NOMO-1 treated with dmso at 0.1 percent for 144 hours (cell line): ENCODE measurements at regions not wholly inside any gene's neighbourhood (a gene's known extent, or its start where the extent isn't known, plus 50 kb on each side); places are given as distances from the start of the nearest gene placed in this dataset.
"Not testable (repeated sequence)": the region's sequence is repeated elsewhere in the genome, so short reads cannot be mapped to it uniquely, and the experiment has no call there.

Experiments
- DNase-seq: peaks from one replicate; lab custom pipeline; 2025; ENCODE audit not compliant: unreplicated experiment; lab: John Stamatoyannopoulos, UW

DNA sequence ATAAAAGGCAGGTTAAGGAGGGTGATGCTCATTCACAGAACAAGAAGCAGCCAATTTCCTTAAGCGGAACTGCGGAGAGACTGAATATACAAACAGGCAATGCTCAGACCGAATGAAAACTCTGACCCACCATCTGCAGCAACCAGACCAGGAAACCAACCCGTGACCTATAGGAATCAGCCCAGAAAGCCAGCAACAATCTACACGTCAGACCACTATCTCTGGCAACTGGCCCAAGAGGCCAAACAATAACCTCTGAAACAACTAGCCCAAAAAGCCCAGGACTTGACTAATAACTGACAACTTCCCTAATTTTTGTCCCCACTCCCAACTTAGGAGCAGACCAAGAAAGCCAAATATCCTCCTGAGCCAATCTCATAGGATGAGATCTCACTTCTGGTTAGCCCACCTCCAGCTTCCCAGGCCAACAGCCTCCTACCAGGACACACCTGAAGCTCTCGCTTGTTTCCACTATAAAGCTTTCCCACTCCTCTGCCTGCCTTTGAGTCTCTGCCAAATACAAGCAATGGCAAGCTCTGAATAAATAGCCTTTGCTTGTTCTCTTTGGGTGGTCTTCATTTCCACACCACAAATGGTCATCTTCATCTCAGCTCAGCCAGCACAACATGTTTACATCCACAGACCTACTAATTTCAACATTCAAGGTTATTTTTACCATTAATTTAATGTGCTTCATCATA lies 168.5 kb downstream of the HSD17B3 start:
- DNase-seq = no peak

DNA sequence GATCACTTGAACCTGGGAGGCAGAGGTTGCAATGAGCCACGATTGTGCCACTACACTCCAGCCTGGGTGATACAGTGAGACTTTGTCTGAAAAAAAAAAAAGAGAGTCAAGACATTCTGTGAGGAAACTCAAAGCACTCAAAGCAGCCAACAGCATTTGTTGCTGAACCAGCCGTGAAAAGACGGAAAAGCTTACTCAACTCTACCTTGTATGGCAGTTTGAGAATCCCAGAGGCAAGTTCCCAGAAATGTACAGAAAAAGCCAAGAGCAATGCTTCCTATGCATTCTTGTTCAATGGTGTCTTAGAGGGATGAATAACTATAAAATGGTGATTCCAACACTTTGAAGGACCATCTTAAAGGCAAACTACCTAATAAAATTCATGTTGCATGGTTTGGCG lies 170.2 kb downstream of the HSD17B3 start:
- DNase-seq = no peak

DNA sequence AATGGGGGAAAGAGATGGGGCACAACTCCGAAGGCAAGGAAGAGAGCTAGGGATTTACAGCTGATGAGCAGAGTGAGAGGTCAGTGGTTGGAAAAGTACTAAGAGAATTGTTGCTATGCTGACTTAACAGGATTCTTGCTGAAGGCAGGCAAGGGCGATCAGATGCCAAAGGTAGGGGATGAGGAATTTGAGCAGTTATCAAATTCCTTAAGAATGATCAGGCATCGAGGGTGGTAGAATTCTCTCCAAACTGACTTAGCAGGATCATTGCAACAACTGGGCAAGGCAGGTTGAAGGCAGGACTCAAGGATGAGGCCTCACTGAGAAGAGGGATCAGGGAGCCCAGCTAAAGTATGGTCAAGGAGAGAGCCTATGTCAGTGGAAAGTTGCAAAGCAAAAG lies 171.0 kb downstream of the HSD17B3 start:
- no peak for DNase-seq

DNA sequence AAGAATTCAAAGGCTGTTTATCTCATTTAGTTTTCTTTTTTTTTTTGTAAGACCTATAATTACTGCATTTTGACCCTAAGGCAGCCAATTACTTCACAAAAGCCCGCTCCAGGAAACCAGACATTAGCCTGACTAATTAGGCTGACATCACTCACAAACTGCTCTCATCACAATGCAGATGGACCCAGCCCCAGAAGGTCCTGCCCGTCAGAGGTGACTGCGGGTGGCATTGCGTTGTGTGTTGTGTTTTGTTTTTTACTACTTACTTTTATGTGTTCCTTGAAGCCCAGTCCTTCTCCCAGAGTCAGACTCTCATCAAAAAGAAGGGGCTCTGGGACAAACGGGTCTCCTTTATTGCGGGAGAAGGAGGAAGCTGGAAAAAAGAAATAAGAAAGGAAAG lies 172.2 kb downstream of the HSD17B3 start:
- DNase-seq = peak; percentile 75

DNA sequence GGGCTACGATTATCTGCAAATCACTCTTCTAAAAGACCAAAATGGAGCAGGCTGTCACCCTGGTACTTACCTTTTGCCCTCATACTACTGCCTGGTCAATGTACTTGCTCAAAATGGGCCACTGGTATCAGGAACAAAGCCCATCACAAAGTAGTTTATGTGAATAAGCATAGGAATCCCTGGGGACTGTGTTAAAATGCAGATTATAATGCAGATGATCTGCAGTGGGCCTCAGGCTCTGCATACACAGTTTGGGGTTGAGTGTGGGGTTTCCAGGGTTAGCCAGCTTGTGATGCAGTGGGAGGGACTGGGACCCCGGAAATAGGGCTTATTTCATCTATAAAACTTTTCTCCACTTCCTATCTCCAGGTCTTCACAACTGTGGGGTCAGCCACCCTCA lies 173.1 kb downstream of the HSD17B3 start:
- DNase-seq = no peak

DNA sequence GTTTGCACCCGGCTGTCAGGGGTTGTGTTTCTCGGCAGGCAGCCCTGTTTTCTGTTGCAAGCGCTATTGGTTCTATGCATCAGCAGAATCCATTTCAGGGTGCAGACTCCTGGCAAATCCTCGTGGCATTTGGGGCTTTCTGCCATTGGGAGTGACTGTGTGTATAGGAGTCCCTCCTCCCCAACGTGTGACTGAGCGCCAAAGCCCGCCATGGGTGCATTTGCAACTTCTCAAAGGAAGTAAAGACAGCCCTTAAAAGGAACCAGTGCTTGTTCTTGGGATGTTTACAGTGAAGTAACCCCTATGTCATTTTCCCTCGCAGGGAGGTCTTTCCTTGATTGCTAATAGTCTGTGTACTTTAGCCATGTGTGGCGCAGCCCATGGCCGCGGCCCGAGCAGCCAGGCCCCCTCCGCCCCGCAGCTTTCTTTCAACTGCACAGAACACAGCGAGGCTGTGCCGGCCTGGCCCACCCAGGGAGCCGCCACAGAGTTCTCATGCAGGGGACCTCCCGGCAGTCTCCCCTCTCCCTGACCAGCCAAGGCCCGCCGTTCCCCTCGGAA lies 175.6 kb downstream of the HSD17B3 start:
- no peak for DNase-seq

DNA sequence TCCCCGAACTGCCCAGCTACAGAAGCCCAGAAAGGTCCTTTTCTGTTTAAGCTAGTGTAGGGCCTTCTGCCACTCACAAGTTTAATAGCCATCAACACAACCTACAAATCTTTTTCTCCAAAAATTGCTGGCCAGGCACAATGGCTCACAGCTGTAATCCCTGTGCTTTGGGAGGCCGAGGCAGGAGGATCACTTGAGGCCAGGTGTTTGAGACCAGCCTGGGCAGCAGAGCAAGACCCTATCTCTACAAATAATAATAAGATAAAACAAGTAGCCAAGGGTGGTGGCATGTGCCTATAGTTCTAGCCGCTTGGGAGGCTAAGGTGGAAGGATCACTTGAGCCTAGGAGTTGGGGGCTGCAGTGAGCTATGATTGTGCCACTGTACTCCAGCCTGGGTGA lies 176.4 kb downstream of the HSD17B3 start:
- DNase-seq = no peak

DNA sequence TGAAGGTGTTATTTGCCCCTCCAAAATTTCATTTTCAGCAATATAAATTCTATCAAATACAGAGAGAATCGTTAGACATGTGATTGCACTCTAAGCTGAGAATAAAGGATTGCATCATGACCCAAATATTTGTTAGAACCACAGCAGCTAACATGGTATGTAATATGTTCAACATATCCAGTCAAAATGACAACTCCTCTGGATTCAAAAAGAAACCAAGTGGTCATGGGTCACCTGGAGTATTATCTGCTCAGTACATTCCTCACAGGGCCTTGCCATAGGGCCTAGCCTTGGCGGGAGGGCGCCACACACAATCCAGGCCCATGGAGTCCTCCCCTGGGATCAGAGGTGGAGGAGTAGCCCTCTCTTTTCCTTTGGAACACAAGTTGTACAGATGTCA lies 179.2 kb downstream of the HSD17B3 start:
- no peak for DNase-seq

DNA sequence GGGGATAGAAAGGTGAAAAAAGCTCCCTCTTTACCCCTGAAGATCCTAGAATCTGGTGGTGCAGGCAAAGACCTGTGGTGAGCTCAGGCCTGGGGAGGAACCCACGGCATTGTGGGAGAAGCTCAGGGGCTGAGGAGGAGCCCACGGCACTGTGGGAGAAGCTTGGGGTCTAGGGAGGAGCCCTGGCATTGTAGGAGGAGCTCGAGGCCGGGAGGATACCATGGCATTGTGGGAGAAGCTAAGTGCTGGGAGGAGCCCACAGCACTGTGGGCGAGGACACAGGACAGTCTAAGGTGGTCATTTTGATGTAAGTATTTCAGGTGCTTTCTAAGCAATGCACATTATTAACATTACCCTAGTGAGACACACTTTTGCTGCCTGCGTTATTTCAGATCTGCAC lies 179.7 kb downstream of the HSD17B3 start:
- no peak for DNase-seq

DNA sequence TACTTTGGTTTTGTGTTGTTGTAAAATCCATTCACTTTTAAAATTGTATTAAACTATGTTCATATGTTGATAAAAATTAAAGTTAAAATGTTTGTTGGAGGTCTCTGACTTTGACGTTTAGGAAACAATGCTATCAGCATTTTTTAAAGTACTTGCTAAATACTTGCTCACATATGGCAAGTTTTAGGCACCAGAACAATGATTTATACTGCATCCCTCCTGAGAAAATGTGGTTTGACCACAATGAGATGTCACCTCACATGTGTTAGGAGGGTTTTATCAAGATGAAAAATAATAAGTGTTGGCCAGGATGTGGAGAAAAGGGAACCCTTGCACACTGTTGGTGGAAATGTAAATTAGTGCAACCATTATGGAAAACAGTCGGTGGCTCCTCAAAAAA lies 180.8 kb downstream of the HSD17B3 start:
- no peak for DNase-seq

DNA sequence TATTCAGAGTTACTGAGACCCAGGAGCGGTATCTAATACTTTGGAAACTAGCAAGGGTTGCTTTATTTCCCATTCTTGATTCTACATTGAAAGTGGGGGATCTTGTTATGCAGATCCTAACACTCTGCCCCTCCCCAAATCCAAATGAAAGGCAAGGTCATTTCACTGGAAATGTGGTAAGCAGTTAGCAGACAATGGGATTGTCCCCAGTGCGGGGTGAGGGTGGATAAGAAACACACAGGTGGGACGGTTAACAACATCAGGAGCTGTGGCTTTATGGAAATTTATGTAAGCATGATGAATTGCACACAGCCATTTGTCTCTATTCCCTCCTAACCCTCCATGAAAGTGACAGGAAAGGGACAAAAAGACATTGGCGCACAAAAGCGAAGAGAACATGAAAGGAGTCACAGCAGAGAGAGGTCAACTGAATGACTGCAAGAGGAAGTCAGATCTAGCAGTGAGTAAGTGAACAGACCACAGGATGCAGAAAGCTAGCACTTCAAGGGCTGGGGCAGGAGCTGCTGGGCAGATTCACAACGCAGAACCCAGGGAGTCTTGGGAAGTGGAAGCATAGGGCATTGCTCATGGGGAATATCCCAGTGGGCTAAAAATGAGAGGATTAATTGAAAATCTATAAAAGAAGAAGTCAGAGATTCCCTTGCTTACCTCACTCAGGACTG lies 184.4 kb downstream of the HSD17B3 start:
- DNase-seq = peak; percentile 17

DNA sequence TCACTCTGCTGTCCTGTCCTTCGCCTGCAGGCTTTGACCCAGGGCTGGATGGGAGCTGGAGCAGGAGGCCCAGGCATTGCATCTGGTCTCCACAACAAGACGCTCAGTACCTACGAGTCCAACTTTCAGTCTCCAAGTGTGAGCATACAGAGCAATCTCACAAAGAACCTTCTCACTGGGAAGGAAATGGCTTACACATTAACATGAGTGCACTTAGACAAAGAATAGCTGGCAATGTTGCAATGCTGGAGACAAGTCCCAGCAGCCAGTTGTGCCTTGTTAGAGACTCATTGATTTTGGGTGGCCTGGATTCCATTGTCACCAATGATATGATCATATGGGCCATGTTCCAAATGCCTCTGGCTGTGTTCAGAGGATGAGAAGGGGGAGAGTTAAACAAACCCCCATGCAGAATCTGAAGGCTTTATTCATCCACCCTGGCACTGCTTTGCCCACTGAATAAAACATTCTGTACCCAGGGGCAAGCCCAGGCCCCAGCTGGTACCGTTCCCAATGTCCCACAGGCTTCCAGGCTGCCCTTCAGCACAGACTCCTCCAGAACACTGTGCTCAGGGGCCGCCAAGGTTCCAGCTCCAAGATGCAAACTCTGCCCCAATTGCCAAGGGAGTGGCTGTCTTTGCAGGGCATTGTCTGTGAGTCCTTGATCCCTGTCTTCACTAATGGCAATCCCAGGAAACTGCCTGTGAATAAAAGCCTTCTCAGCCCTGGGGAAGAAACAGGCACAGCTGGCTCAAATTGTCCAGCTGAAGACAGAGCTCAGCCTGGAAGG lies 185.5 kb downstream of the HSD17B3 start:
- no peak for DNase-seq

DNA sequence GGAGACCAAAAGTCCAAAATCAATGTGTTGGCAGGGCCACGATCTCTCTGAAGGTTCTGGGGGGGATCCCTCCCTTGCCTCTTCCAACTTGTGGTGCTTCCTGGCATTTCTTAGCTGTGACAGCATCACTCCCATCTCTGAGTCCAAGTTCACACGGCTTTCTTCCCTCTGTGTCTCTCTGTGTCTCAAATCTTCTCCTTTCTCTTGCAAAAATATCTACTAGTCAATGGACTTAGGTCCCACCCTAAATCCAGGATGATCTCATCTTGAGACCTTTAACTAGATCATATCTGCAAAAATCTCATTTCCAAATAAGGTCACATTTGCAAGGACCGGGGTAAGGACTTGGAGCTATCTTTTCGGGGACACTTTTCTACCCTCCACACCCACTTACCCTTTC lies 186.1 kb downstream of the HSD17B3 start:
- DNase-seq = no peak

DNA sequence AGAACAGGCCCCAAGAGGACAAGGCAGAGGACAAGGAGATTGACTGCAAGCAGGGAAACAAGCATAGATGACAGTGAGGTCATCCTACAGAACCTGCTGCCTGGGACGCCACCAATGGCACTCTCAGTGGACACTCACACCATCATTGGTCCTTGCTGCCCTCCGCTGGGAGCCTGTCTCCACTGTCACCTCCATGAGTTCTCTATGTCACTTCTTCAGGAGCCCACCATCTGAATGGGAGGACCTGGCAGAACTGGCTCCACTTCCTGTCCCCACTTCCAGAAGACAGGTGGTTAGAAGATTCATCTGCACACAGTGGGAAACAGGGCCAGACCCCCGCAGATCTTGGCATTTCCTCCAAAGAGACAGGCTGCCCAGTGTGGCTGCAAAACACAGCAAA lies 188.9 kb downstream of the HSD17B3 start:
- DNase-seq = no peak

DNA sequence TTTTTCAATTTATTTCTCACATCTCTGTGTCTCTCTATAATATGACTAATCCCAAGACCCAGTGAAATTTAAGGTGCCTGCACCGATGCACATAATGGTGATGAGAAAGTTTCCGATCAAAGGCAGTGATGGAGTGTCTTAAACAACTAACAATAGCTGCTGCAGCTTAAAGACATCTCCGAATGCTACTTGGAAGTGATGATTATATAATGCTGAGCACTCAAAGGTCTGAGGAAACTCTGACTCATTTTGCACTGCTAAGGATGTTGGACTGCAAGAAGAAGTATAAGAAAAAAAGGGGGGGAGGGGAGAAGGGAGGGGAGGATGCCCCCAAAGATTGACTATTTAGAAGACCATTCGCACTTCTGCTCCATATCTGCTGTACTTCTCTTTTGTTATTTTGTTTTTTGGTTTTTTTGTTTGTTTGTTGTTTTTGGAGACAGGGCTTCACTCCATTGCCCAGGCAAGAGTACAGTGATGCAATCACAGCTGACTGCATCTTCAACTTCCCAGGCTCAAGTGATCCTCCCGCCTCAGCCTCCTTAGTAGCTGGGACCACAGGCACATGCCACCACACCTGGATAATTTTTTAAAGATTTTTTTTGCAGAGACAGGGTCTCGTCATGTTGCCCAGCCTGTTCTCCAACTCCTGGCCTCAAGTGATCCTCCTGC lies 192.2 kb downstream of the HSD17B3 start:
- peak; percentile 55 for DNase-seq

DNA sequence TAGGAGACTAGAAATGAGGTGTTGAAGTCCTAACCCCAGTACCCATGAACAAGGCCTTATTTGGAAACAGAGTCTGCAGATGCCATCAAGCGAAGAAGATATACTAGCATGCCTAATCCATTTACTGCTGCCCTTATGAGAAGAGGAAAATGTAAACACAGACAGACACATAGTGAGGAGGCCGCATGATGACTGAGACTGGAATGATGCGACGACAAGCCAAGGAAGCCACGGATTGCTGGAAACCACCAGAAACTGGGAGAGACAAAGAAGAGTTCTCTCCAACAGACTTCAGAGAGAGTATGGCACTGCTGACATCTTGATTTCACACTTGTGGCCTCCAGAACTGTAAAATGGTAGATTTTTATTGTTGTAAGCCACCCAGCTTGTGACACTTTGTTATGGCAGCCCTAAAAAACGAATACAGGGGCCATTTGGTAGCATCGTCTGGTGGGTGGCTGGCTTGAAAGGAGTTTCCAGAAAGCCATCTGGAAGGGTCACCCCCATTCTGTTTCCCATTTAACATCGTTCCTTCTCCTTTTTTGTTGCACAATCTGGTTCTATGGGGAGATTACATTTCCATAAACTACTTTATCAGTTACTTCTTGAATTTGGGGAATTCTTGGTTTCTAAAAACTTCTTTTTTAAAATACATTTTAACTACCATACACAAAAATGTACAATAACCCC lies 193.1 kb downstream of the HSD17B3 start:
- no peak for DNase-seq

DNA sequence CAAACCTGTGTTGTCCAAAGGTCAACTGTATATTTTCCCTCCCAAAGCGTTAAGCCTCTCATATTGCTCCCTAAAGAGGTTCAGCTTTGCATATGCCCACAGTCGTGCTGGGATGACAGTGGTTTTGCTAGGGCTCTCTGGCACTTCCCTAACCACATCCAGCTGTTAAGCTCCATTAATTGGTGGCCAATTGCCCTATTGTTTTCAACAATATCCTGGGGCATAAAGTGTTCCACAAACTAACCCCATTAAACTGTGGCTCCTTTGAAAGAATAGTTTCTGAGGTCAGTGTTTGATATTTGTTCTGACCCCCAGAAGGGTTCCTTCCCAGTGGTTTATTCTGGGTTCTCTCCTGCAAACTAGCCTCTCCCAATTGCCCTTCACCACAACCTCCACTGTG lies 194.5 kb downstream of the HSD17B3 start:
- DNase-seq = no peak

DNA sequence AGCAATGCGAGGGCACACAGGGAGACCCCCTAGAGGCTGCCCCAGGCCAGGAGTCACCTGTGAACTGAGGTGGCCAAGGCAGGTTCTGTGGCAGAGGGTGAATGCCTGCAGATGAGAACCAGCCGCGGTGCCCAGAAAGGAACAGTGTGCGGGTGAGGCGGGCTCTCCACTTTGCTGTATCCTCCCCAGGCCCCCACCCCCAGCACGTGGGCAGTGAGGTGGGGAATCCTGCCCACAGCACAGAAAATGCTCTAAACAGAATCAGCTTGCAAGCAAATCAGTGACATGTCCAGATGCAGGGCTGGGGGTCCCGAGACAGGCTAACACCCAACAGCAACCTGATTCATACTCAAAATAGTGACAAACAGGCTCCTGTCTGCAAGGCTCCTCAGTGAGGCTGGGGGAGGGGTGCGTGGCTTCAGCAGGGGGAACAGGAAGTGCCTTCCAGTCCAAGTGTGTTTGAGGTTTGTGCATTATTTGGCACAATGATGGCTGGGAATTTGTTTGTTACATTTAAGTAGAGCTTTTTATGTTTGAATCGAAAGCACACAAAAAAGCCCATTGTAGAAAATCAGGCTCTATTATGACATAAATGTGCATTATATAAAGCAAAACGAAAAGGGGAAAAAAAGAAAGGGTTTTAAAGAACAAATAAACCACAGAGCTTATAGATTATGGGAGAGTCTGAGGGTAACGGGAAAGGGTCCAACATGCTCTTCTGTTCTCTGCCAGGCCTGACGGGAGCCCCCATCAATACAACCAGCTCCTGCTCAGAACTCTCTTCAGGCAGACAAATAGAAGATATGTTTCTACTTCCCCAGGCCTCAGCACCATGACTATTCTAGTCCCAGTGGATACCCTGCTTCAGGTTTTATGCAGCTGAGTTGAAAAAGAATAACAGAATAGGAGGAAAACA lies 201.3 kb downstream of the HSD17B3 start:
- peak; percentile 45 for DNase-seq

DNA sequence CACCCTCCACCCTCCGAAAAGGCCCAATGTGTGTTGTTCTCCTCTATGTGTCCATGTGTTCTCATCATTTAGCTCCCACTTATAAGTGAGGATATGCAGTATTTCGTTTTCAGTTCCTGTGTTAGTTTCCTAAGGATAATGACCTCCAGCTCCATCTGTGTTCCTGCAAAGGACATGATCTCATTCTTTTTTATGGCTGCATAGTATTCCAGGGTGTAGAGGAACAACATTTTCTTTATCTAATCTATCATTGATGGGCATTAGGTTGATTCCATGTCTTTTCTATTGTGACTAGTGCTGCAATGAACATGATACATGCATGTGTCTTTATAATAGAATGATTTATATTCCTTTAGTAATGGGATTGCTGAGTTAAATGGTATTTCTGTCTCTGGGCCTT lies 211.3 kb downstream of the HSD17B3 start:
- DNase-seq = not testable (repeated sequence)
